Esophagus muscularis mucosa (tissue), 4 donors: ENCODE measurements at regions not wholly inside any gene's neighbourhood (a gene's known extent, or its start where the extent isn't known, plus 50 kb on each side); places are given as distances from the start of the nearest gene placed in this dataset.

Source experiments
- DNase-seq: peaks from one replicate; pipeline ENCODE4 v3.0.0-alpha.2; 2017; ENCODE audit errors: extremely low spot score
- H3K27ac ChIP-seq, 4 donors: fragments of 200-600 bp; sonication (generic); replicated peaks in 1 of 4; 1 replicate in 3 of 4; 2 replicates in 1 of 4; pipeline ENCODE4 v1.5.1; 2016 to 2019; ENCODE audit warnings: mild to moderate bottlenecking in 1 of 4
- H3K27me3 ChIP-seq, 4 donors: fragments of 200-600 bp; sonication (generic); one replicate each; pipeline versions ENCODE4 v1.5.1 to v1.6.0; 2016 to 2019
- H3K36me3 ChIP-seq, 4 donors: fragments of 200-600 bp; sonication (generic); one replicate each; pipeline ENCODE4 v1.5.1; 2016 to 2019
- H3K4me1 ChIP-seq, 4 donors: fragments of 200-600 bp; sonication (generic); one replicate each; pipeline ENCODE4 v1.5.1; 2016 to 2019
- H3K4me3 ChIP-seq, 4 donors: fragments of 200-600 bp; sonication (generic); 1 replicate in 2 of 4; 2 replicates in 2 of 4; pipeline ENCODE4 v1.5.1; 2016 to 2019; ENCODE audit warnings: mild to moderate bottlenecking in 4 of 4, moderate library complexity in 1 of 4
- H3K9me3 ChIP-seq, 4 donors: fragments of 200-600 bp; sonication (generic); 1 replicate in 3 of 4; 2 replicates in 1 of 4; pipeline ENCODE4 v1.5.1; 2016 to 2019
- CTCF ChIP-seq, 3 experiments: fragments of 200-600 bp in 2 of 3; fragments of 450-650 bp in 1 of 3; sonication (generic) in 2 of 3; IDR thresholded peaks; one replicate each; pipeline ENCODE4 v1.5.1; 2017 to 2019; ENCODE audit warnings: antibody characterized with exemption in 3 of 3, mild to moderate bottlenecking in 2 of 3, moderate library complexity in 1 of 3
- EP300 ChIP-seq: sonication (generic); formaldehyde crosslinking; IDR thresholded peaks from one replicate; pipeline ENCODE4 v1.6.1; 2017; ENCODE audit warnings: antibody characterized with exemption
- POLR2A ChIP-seq: fragments of 450-650 bp; IDR thresholded peaks from one replicate; pipeline ENCODE4 v1.6.1; 2017; ENCODE audit warnings: antibody characterized with exemption, moderate library complexity, mild to moderate bottlenecking, low read depth
- POLR2AphosphoS5 ChIP-seq, 2 donors: sonication (generic); formaldehyde crosslinking; IDR thresholded peaks; one replicate each; pipeline ENCODE4 v1.6.1; 2017; ENCODE audit warnings: antibody characterized with exemption in 2 of 2
- WGBS: methylation state at CpG from one replicate; pipeline ENCODE4 v1.1.5; 2018; 5-methylcytosine and 5-hydroxymethylcytosine counted together
- intact Hi-C: fragments of 100-400 bp; cut with DNase I; formaldehyde crosslinking; loops from one replicate; pipeline ENCODE4 v1.15.1; 2023

GRCh38 chr5:163623986-163624385 is 118.6 kb downstream of the MAT2B start:
- TF ChIP-seq CTCF (IDR thresholded peaks at IDR 0.05) (no peak), POLR2A (no peak), EP300 (no peak), POLR2AphosphoS5 (IDR thresholded peaks at IDR 0.05) (no peak)
- intact Hi-C loops = no loop called here
- WGBS = 32% methylated on average over 2 of the region's 2 CpGs
- H3K4me3 ChIP-seq = no peak overlapping the region
- DNase-seq = peak; percentile 8
- no peaks in the 10 kb centered on the region for H3K4me1 ChIP-seq
- no peaks in the 10 kb centered on the region for H3K36me3 ChIP-seq
- no peaks in the 10 kb centered on the region for H3K27me3 ChIP-seq
- H3K27ac ChIP-seq = no peak overlapping the region
- no peaks in the 10 kb centered on the region for H3K9me3 ChIP-seq

GRCh38 chr5:163624431-163624830 is 119.0 kb downstream of the MAT2B start:
- intact Hi-C loops = no loop called here
- Histone ChIP-seq H3K36me3 (no peaks in the 10 kb centered on the region), H3K4me3 (no peak overlapping the region), H3K9me3 (no peaks in the 10 kb centered on the region), H3K4me1 (no peaks in the 10 kb centered on the region), H3K27ac (no peak overlapping the region), H3K27me3 (no peaks in the 10 kb centered on the region)
- peak; percentile 37 for DNase-seq
- TF ChIP-seq POLR2A (no peak), POLR2AphosphoS5 (IDR thresholded peaks at IDR 0.05) (no peak), CTCF (IDR thresholded peaks at IDR 0.05) (no peak), EP300 (no peak)
- 68% methylated on average over 5 of the region's 5 CpGs for WGBS

- no peaks in the 10 kb centered on the region for H3K9me3 ChIP-seq
- no peak for TF ChIP-seq EP300
- TF ChIP-seq POLR2AphosphoS5 (IDR thresholded peaks at IDR 0.05) = no peak
- TF ChIP-seq CTCF (IDR thresholded peaks at IDR 0.05) = no peak
- TF ChIP-seq POLR2A = no peak
- no peaks in the 10 kb centered on the region for H3K4me1 ChIP-seq
- no peak for DNase-seq
- intact Hi-C loops = no loop called here
- WGBS = 88% methylated on average over 5 of the region's 5 CpGs
- no peak overlapping the region for H3K27ac ChIP-seq
- H3K27me3 ChIP-seq = no peaks in the 10 kb centered on the region
- H3K4me3 ChIP-seq = no peak overlapping the region
- H3K36me3 ChIP-seq = no peaks in the 10 kb centered on the region
Observed at GRCh38 chr5:163626904-163627434, 121.5 kb downstream of the MAT2B start.

- TF ChIP-seq POLR2A (no peak), EP300 (no peak), CTCF (IDR thresholded peaks at IDR 0.05) (no peak), POLR2AphosphoS5 (IDR thresholded peaks at IDR 0.05) (no peak)
- peak; percentile 45 for DNase-seq
- H3K4me1 ChIP-seq = no peaks in the 10 kb centered on the region
- no peaks in the 10 kb centered on the region for H3K36me3 ChIP-seq
- H3K27me3 ChIP-seq = no peaks in the 10 kb centered on the region
- H3K27ac ChIP-seq = no peak overlapping the region
- no peak overlapping the region for H3K4me3 ChIP-seq
- no peaks in the 10 kb centered on the region for H3K9me3 ChIP-seq
- 35% methylated on average over 3 of the region's 3 CpGs for WGBS
- intact Hi-C loops = no loop called here
Observed at GRCh38 chr5:163631856-163632255, 126.4 kb downstream of the MAT2B start.

GRCh38 chr5:163633926-163634460 is 128.6 kb downstream of the MAT2B start:
- DNase-seq = peak; percentile 39
- Histone ChIP-seq H3K27ac (no peak overlapping the region), H3K4me3 (no peak overlapping the region), H3K9me3 (no peaks in the 10 kb centered on the region), H3K36me3 (no peaks in the 10 kb centered on the region), H3K27me3 (no peaks in the 10 kb centered on the region), H3K4me1 (no peaks in the 10 kb centered on the region)
- WGBS = 92% methylated on average over 3 of the region's 3 CpGs
- TF ChIP-seq CTCF (IDR thresholded peaks at IDR 0.05) (no peak), POLR2AphosphoS5 (IDR thresholded peaks at IDR 0.05) (no peak), POLR2A (no peak), EP300 (no peak)
- intact Hi-C loops = no loop called here
